ENCODE measurements at regions not wholly inside any gene's neighbourhood (a gene's known extent, or its start where the extent isn't known, plus 50 kb on each side); places are given as distances from the start of the nearest gene placed in this dataset.

- CTCF ChIA-PET, result no interaction called here
- POLR2A ChIA-PET, result no interaction called here
- TF ChIP-seq CTCF (IDR thresholded peaks at IDR 0.05; ENCODE audit: control extremely low read depth, extremely low read depth, low read depth, missing control alignments), result no peak
- no peak for DNase-seq (ENCODE audit: extremely low spot score)
Measured at GRCh38 chr9:28445211-28445610, 871.9 kb upstream of the C9orf72 start.

GRCh38 chr9:28453918-28454317, 880.6 kb upstream of the C9orf72 start:
- no peak for TF ChIP-seq CTCF (IDR thresholded peaks at IDR 0.05; ENCODE audit: control extremely low read depth, extremely low read depth, low read depth, missing control alignments)
- no peak for DNase-seq (ENCODE audit: extremely low spot score)
- POLR2A ChIA-PET, result no interaction called here
- CTCF ChIA-PET, result no interaction called here

GRCh38 chr9:28456861-28457260, 883.6 kb upstream of the C9orf72 start:
- POLR2A ChIA-PET, result no interaction called here
- TF ChIP-seq CTCF (IDR thresholded peaks at IDR 0.05; ENCODE audit: control extremely low read depth, extremely low read depth, low read depth, missing control alignments), result no peak
- no peak for DNase-seq (ENCODE audit: extremely low spot score)
- CTCF ChIA-PET, result interaction anchor here (1.3 kb wide), 1 partner anchor 9 kb away, joined by 3 read pairs; no protein-coding TSS in a partner anchor

- POLR2A ChIA-PET, result no interaction called here
- DNase-seq (ENCODE audit: extremely low spot score), result no peak
- TF ChIP-seq CTCF (IDR thresholded peaks at IDR 0.05; ENCODE audit: control extremely low read depth, extremely low read depth, low read depth, missing control alignments), result no peak
- CTCF ChIA-PET, result no interaction called here
Measured at GRCh38 chr9:28464481-28465216, 891.4 kb upstream of the C9orf72 start.

DNA sequence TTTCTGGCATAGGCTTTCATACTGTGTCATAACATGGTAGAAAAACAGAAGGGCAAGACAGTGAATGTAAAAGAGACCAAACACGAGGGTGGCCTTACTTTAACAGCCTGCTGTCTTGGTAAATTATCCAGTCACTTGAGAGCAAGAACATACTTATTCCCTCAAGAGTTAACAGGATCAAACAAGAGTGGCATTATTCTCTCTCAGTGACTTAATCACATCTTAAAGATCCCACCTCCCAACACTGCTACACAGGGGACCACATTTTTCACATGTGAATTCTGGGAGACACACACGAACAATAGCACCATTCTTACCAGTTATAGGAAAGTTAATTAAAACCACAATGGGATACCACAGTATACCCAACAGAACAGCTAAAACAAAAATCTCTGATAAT, 898.0 kb upstream of the C9orf72 start:
- DNase-seq (ENCODE audit: extremely low spot score), result no peak
- POLR2A ChIA-PET, result no interaction called here
- CTCF ChIA-PET, result no interaction called here
- no peak for TF ChIP-seq CTCF (IDR thresholded peaks at IDR 0.05; ENCODE audit: control extremely low read depth, extremely low read depth, low read depth, missing control alignments)

- ChIA-PET POLR2A (no interaction called here), CTCF (interaction anchor here (0.9 to 1.3 kb wide), 2 partner anchors 16 to 18 kb away, joined by 3 to 5 read pairs; no protein-coding TSS in a partner anchor)
- no peak for TF ChIP-seq CTCF (IDR thresholded peaks at IDR 0.05; ENCODE audit: control extremely low read depth, extremely low read depth, low read depth, missing control alignments)
Measured at GRCh38 chr9:28487561-28487960, 914.3 kb upstream of the C9orf72 start.

More at GRCh38 chr9:28487561-28487960, 914.3 kb upstream of the C9orf72 start:
- no peak for DNase-seq (ENCODE audit: extremely low spot score)

Measured in GM10248 (cell line).